Upper lobe of left lung (tissue), 6 donors: ENCODE measurements at regions not wholly inside any gene's neighbourhood (a gene's known extent, or its start where the extent isn't known, plus 50 kb on each side); places are given as distances from the start of the nearest gene placed in this dataset.
A peak's percentile ranks its signal among the peaks of the same experiment; 100 is the strongest.

ENCODE experiments used
- ATAC-seq, 2 donors: fragments of 200-7000 bp; cut with Tn5 transposase; one replicate each; pipeline ENCODE4 v1.9.1; 2022; ENCODE audit warnings: mild to moderate bottlenecking in 2 of 2, moderate library complexity in 2 of 2; ENCODE audit not compliant: low FRiP score in 2 of 2
- DNase-seq, 2 donors: peaks; one replicate each; pipeline ENCODE4 v3.0.0-alpha.2; 2019 to 2020
- H3K27ac ChIP-seq, 4 donors: fragments of 200-600 bp; sonication (generic); one replicate each; pipeline ENCODE4 v1.5.1; 2016 to 2019
- H3K27me3 ChIP-seq, 4 donors: fragments of 200-600 bp; sonication (generic); one replicate each; pipeline ENCODE4 v1.5.1; 2017 to 2019
- H3K36me3 ChIP-seq, 4 donors: fragments of 200-600 bp; sonication (generic); one replicate each; pipeline ENCODE4 v1.5.1; 2016 to 2019
- H3K4me1 ChIP-seq, 4 donors: fragments of 200-600 bp; sonication (generic); one replicate each; pipeline ENCODE4 v1.5.1; 2018 to 2019
- H3K4me3 ChIP-seq, 4 donors: fragments of 200-600 bp; sonication (generic); one replicate each; pipeline ENCODE4 v1.5.1; 2017 to 2019; ENCODE audit warnings: mild to moderate bottlenecking in 2 of 4, moderate library complexity in 1 of 4
- H3K9me3 ChIP-seq, 4 donors: fragments of 200-600 bp; sonication (generic); one replicate each; pipeline ENCODE4 v1.5.1; 2018 to 2019
- EP300 ChIP-seq, 4 donors: sonication (generic); formaldehyde crosslinking; IDR thresholded peaks; one replicate each; pipeline ENCODE4 v1.5.1; 2017; ENCODE audit warnings: antibody characterized with exemption in 4 of 4, control low read depth in 2 of 4
- POLR2A ChIP-seq, 4 donors: fragments of 450-650 bp; IDR thresholded peaks; one replicate each; pipeline ENCODE4 v1.5.1; 2016 to 2017; ENCODE audit warnings: antibody characterized with exemption in 4 of 4, mild to moderate bottlenecking in 2 of 4
- POLR2AphosphoS5 ChIP-seq, 2 donors: sonication (generic); formaldehyde crosslinking; IDR thresholded peaks; one replicate each; pipeline ENCODE4 v1.5.1; 2017; ENCODE audit warnings: antibody characterized with exemption in 2 of 2
- WGBS, 2 donors: methylation state at CpG; one replicate each; pipeline ENCODE4 v1.1.5; 2017 to 2018; 5-methylcytosine and 5-hydroxymethylcytosine counted together
- TF ChIP-seq, protein P1 (sequence below), 6 experiments: fragments of 450-650 bp in 4 of 6; fragments of 200-600 bp in 2 of 6; sonication (generic) in 2 of 6; IDR thresholded peaks; one replicate each; pipeline ENCODE4 v1.5.1; 2016 to 2019; ENCODE audit warnings: antibody characterized with exemption in 6 of 6
- donor health status: DM: no; HTN: no; CAD: no; lungs with moderate emphysema.
- donor health status: DM: no; HTN: yes; CAD: no; lungs with severe emphysema.

DNA sequence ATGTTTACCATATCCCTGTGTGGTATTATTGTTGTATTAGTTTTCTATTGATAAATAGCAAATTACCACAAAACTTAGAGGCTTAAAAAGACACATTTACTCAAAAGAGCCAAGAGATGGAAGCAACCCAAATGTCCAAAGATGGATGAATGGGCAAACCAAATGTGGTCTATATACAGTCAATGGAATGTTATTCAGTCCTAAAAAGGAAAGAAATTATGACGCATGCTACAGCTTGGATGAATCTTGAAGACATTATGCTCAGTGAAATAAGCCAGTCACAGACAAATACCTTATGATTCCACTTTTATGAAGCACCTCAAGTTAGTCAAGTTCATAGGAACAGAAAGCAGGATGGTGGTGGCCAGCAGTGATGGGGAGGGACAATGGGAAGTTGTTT lies 144.7 kb downstream of the QDPR start:
- no peaks in the 10 kb centered on the region for H3K9me3 ChIP-seq
- WGBS, 2 donors = 93 to 95% methylated on average over 1 of the region's 1 CpG
- no peak for ATAC-seq
- no peaks in the 10 kb centered on the region for H3K27me3 ChIP-seq
- no peak overlapping the region for H3K4me3 ChIP-seq
- DNase-seq = no peak
- H3K27ac ChIP-seq = no peak overlapping the region
- TF ChIP-seq POLR2A (IDR thresholded peaks at IDR 0.05) (no peak), EP300 (IDR thresholded peaks at IDR 0.05) (no peak), POLR2AphosphoS5 (IDR thresholded peaks at IDR 0.05) (no peak)
- TF ChIP-seq, protein P1, sequence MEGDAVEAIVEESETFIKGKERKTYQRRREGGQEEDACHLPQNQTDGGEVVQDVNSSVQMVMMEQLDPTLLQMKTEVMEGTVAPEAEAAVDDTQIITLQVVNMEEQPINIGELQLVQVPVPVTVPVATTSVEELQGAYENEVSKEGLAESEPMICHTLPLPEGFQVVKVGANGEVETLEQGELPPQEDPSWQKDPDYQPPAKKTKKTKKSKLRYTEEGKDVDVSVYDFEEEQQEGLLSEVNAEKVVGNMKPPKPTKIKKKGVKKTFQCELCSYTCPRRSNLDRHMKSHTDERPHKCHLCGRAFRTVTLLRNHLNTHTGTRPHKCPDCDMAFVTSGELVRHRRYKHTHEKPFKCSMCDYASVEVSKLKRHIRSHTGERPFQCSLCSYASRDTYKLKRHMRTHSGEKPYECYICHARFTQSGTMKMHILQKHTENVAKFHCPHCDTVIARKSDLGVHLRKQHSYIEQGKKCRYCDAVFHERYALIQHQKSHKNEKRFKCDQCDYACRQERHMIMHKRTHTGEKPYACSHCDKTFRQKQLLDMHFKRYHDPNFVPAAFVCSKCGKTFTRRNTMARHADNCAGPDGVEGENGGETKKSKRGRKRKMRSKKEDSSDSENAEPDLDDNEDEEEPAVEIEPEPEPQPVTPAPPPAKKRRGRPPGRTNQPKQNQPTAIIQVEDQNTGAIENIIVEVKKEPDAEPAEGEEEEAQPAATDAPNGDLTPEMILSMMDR (IDR thresholded peaks at IDR 0.05) = no peak
- H3K4me1 ChIP-seq = no peaks in the 10 kb centered on the region
- no peaks in the 10 kb centered on the region for H3K36me3 ChIP-seq

DNA sequence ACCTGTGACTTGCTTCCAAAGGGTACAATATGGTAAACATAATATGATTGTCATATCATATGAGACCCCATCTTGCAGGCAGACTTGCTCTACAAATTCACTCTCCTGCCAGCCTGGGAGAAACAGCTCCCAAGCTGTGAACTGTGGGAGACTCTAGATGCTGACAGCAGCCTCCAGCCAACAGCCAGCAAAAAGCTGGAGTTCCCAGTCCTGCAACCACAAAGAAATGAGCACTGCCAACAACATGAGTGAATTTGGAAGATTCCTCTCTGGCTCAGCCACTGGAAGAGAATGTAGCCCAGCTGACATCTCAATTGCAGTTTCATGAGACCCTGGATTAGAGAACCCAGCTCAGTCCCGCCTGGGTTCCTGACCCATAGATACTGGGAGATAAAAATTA lies 145.4 kb downstream of the QDPR start:
- Histone ChIP-seq H3K36me3 (no peaks in the 10 kb centered on the region), H3K4me3 (no peak overlapping the region), H3K27ac (no peak overlapping the region), H3K27me3 (no peaks in the 10 kb centered on the region), H3K9me3 (no peaks in the 10 kb centered on the region), H3K4me1 (no peaks in the 10 kb centered on the region)
- WGBS, 2 donors = 60 to 69% methylated on average over 1 of the region's 1 CpG
- TF ChIP-seq, protein P1 (IDR thresholded peaks at IDR 0.05) = no peak
- TF ChIP-seq EP300 (IDR thresholded peaks at IDR 0.05) = no peak
- no peak for TF ChIP-seq POLR2A (IDR thresholded peaks at IDR 0.05)
- TF ChIP-seq POLR2AphosphoS5 (IDR thresholded peaks at IDR 0.05) = no peak
- ATAC-seq = peak in 1 of 2 donors; percentile 56
- DNase-seq = no peak

DNA sequence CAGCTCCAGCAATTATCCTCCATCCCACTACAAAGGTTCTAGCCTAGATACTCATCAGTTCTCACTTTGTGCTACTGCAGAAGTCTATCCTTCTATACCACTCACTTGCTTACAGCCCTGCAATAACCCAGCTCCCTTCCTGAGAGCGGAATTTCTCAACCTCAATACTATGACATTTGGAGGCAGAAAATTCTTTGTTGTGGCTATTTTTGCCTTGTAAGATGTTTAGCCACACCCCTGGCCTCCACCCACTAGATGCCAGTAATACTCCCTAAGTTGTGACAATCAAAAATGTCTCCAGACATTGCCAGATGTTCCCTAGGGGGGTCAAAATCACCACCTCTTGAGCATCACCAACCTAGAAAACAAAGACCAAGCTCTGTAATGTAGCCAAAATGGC lies 149.5 kb downstream of the QDPR start:
- H3K36me3 ChIP-seq = no peaks in the 10 kb centered on the region
- ATAC-seq (no peak), DNase-seq (no peak)
- 82 to 100% methylated on average over 1 of the region's 1 CpG for WGBS, 2 donors
- H3K27me3 ChIP-seq = no peaks in the 10 kb centered on the region
- H3K4me3 ChIP-seq = no peak overlapping the region
- TF ChIP-seq EP300 (IDR thresholded peaks at IDR 0.05) (no peak), POLR2AphosphoS5 (IDR thresholded peaks at IDR 0.05) (no peak), POLR2A (IDR thresholded peaks at IDR 0.05) (no peak)
- TF ChIP-seq, protein P1 (IDR thresholded peaks at IDR 0.05) = no peak
- no peaks in the 10 kb centered on the region for H3K4me1 ChIP-seq
- H3K9me3 ChIP-seq = no peaks in the 10 kb centered on the region
- H3K27ac ChIP-seq = no peak overlapping the region

DNA sequence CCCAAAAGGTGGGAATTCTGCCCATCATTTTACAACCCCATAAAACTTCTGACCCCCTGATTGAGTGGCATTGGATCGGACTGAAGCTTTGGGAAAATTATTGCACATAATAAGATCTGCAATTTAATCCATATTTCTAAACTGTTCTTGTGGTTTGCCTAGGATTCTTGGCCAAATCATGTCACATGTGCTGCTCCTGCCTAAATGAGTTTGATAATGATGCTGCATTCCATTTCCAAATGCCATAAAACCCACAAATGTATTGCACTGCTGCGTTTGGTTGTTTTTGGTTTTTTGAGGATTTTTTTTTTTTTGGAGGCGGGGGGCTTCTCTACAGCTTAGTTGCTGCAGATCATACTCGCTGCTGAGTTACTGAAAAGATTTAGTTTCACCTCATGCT lies 153.6 kb downstream of the QDPR start:
- 81 to 98% methylated on average over 4 of the region's 4 CpGs for whole genome bisulfite sequencing, 2 donors
- Histone ChIP-seq H3K36me3 (no peaks in the 10 kb centered on the region), H3K4me3 (no peak overlapping the region)

DNA sequence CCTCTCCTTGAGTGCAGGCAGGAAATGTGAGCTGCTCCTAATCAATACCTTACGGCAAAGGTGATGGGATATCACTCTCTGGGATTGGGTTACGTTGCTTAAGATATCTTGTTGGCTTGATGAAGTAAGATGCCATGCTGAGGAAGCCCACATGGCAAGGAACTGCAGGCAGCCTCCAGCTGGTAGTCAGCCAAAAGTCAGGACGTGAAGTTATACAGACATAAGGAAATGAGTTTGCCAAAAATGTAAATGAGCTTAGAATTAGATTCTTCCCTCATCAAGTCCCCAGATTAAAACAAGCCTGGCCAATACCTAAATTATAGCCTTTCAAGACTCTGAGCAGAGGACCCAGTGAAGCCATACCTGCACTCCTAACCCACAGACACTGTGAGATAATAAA lies 155.0 kb downstream of the QDPR start:
- DNase-seq = no peak

More for the DNA sequence above, 153.6 kb downstream of the QDPR start:
- Histone ChIP-seq H3K9me3 (no peaks in the 10 kb centered on the region), H3K4me1 (no peaks in the 10 kb centered on the region), H3K27me3 (no peaks in the 10 kb centered on the region), H3K27ac (no peak overlapping the region)
- TF ChIP-seq POLR2AphosphoS5 (IDR thresholded peaks at IDR 0.05) (no peak), EP300 (IDR thresholded peaks at IDR 0.05) (no peak), POLR2A (IDR thresholded peaks at IDR 0.05) (no peak)
- TF ChIP-seq, protein P1 (IDR thresholded peaks at IDR 0.05) = no peak
- no peak for DNase-seq
- ATAC-seq = no peak

More for the DNA sequence above, 155.0 kb downstream of the QDPR start:
- 44 to 49% methylated on average over 3 of the region's 3 CpGs for WGBS, 2 donors
- ATAC-seq = no peak
- TF ChIP-seq POLR2A (IDR thresholded peaks at IDR 0.05) (no peak), EP300 (IDR thresholded peaks at IDR 0.05) (no peak), POLR2AphosphoS5 (IDR thresholded peaks at IDR 0.05) (no peak)
- TF ChIP-seq, protein P1 (IDR thresholded peaks at IDR 0.05) = no peak
- no peaks in the 10 kb centered on the region for H3K27me3 ChIP-seq
- H3K4me1 ChIP-seq = no peaks in the 10 kb centered on the region
- H3K36me3 ChIP-seq = no peaks in the 10 kb centered on the region
- H3K9me3 ChIP-seq = no peaks in the 10 kb centered on the region
- H3K4me3 ChIP-seq = no peak overlapping the region
- no peak overlapping the region for H3K27ac ChIP-seq
